Retinal pigment epithelial cell (primary cell): ENCODE measurements at regions not wholly inside any gene's neighbourhood (a gene's known extent, or its start where the extent isn't known, plus 50 kb on each side); places are given as distances from the start of the nearest gene placed in this dataset.

Experiments
- DNase-seq: peaks from one replicate; pipeline ENCODE4 v3.0.0-alpha.2; 2010; ENCODE audit warnings: low read depth
- H3K4me3 ChIP-seq: 2 replicates; pipeline ENCODE4 v1.5.1; 2011; ENCODE audit warnings: mild to moderate bottlenecking, low read length, control low read depth, moderate library complexity
- TF ChIP-seq, protein P1 (sequence below): conservative IDR thresholded peaks from 2 replicates; pipeline ENCODE4 v1.5.1; 2011; ENCODE audit warnings: low read depth, low read length, control low read depth, inconsistent platforms

DNA sequence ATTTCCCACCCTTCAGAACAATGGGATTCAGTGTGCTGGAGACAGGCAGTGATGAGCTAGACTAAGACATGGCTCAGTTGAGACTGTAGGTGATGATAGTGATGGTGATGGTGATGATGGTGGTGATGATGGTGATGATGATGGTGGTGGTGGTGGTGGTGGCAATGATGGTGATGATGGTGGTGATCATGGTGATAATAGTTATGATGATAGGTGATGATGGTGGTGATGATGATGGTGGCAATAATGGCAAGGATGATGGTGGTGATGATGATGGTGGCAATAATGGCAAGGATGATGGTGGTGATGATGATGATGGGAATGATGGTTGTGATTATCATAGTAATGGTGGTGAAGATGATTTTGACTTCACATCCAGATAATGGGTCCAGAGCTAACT, 176.7 kb downstream of the NXNL2 start:
- TF ChIP-seq, protein P1, sequence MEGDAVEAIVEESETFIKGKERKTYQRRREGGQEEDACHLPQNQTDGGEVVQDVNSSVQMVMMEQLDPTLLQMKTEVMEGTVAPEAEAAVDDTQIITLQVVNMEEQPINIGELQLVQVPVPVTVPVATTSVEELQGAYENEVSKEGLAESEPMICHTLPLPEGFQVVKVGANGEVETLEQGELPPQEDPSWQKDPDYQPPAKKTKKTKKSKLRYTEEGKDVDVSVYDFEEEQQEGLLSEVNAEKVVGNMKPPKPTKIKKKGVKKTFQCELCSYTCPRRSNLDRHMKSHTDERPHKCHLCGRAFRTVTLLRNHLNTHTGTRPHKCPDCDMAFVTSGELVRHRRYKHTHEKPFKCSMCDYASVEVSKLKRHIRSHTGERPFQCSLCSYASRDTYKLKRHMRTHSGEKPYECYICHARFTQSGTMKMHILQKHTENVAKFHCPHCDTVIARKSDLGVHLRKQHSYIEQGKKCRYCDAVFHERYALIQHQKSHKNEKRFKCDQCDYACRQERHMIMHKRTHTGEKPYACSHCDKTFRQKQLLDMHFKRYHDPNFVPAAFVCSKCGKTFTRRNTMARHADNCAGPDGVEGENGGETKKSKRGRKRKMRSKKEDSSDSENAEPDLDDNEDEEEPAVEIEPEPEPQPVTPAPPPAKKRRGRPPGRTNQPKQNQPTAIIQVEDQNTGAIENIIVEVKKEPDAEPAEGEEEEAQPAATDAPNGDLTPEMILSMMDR = no peak
- no peak for DNase-seq
- H3K4me3 ChIP-seq = no peak overlapping the region

DNA sequence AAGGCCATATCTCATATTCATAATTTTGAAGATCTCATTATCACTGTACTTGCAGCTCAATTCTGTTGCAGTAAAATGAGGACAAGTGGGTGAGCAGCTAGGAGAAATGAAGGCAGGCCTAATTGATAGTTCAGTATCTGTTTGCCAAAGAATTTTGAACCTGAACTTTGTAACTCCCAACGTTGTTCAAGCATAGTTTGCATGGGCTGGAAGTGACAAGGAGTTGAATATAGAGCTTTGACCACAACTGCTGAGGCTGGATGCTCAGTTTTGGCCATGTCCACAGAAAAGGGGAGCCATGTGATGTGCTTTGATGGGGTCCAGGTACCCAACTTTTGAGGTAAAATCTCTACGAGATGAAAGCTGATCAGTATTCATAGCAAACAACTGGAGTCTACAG, 177.5 kb downstream of the NXNL2 start:
- TF ChIP-seq, protein P1 = no peak
- no peak for DNase-seq

DNA sequence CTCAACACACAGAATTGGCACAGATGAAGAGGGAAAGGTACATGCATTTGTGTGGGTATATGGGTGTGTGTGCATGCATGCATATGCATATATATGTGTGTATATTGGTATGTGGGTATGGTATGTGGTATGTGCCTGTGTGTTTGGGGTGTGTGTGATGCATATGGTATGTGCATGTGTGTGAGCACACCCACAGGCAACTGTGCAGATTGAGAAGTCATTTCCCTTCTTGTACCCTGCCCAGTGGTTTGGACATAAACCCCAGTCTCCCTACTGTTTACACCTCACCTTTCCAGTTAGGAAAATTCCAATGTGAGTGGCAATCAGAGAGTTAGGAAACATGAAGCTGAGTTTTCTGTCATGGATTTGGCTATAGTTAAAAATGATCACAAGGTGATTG, 178.0 kb downstream of the NXNL2 start:
- no peak overlapping the region for H3K4me3 ChIP-seq
- DNase-seq = no peak
- TF ChIP-seq, protein P1 = no peak

More for the DNA sequence above, 177.5 kb downstream of the NXNL2 start:
- no peak overlapping the region for H3K4me3 ChIP-seq

DNA sequence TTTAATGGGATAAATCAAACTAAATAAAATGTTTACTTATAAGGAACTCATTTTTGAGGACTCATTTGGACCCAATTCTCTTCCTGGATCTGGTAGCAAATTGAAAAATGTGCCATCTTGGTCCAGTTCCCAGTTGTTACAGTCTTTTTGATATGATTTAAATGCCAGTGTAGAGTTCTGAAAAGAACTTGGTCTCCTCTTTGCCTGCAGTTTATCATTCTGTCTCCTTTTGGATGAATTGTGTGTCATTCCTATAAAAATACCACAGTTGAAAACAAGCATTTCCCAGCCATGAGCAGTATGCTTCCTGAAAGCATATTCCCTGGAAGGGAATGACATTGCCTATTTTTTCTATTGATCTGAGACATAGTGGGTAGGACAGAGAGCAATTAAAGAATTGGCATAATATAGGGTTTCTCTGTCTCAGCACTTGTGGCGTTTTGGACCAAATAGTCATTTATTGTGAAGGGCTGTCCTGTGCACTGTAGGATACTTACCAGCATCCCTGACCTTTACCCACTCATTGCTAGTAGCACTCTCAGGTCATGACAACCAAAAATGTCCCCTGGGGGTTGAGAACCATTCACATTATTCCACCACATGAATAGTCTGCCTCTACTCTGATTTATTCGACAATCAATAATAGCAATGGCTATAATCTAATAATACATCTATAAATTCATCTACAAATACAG, 181.8 kb downstream of the NXNL2 start:
- H3K4me3 ChIP-seq = no peak overlapping the region
- TF ChIP-seq, protein P1 = no peak
- DNase-seq = no peak

DNA sequence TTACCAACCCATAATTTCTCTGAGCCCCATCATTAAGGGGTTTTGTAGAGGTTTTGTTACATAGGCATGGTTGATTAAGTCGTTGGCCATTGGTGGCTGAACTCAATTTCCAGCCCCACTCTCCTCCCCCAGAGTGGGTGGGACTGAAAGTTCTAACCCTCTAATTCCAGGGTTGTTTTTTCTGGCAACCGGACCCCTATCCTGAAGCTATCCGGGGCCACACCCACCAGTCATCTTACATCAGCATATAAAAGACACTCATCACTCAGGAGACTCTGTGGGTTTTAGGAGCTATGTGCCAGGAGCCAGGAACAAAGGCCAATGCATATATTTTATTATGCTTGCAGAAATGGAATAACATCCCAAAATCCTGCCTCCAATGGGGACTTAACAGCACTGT, 186.0 kb downstream of the NXNL2 start:
- TF ChIP-seq, protein P1 = no peak
- H3K4me3 ChIP-seq = no peak overlapping the region
- no peak for DNase-seq

DNA sequence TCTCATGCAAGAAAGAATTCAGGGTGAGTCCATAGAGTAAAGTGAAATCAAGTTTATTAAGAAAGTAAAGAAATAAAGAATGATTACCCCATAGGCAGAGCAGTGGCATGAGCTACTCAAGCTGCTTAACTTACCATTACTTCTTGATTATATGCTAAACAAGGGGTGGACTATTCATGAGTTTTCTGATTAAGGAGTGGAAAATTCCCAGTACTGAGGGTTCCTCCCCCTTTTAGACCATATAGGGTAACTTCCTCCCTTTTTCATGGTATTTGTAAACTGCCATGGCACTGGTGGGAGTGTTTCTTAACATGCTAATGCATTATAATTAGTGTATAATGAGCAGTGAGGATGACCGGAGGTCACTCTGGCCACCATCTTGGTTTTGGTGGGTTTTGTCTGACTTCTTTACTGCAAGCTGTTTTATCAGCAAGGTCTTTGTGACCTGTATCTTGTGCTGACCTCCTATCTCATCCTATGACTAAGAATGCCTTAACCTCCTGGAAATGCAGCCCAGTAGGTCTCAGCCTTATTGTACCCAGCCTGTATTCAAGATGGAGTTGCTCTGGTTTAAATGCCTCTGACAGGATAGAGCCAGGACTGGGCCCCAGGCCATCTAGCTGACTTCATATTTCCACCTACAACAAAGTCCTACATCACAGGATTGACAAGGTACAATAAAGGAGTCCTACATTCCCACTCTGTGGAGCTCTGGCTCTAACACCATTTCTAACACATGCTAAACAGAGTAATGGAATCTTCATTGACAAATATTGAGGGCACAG, 186.7 kb downstream of the NXNL2 start:
- H3K4me3 ChIP-seq = no peak overlapping the region
- TF ChIP-seq, protein P1 = no peak
- DNase-seq = no peak

DNA sequence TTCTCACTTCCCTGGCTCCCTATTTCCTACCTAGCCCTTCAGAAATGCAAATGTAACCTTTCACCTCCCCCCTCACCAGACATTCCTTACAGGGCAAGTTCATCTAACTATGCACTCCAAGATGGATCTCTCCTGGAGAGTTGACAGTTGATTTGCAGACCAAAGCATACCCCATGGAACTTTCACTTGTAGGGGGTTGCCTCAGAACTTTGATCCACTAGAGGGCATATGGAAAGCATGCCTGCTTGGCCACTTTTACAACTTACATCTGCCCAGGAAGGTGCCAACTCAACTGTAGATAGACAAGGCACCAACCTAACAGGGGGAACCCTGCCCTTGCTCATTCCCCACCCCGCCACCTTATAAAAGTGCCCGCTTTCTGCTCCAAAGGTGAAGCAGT, 187.8 kb downstream of the NXNL2 start:
- no peak for DNase-seq
- TF ChIP-seq, protein P1 = peak; percentile 62
- no peak overlapping the region for H3K4me3 ChIP-seq
